ENCODE measurements at regions not wholly inside any gene's neighbourhood (a gene's known extent, or its start where the extent isn't known, plus 50 kb on each side); places are given as distances from the start of the nearest gene placed in this dataset.
A peak's percentile ranks its signal among the peaks of the same experiment; 100 is the strongest.
"Not testable (repeated sequence)": the region's sequence is repeated elsewhere in the genome, so short reads cannot be mapped to it uniquely, and the experiment has no call there.

DNA sequence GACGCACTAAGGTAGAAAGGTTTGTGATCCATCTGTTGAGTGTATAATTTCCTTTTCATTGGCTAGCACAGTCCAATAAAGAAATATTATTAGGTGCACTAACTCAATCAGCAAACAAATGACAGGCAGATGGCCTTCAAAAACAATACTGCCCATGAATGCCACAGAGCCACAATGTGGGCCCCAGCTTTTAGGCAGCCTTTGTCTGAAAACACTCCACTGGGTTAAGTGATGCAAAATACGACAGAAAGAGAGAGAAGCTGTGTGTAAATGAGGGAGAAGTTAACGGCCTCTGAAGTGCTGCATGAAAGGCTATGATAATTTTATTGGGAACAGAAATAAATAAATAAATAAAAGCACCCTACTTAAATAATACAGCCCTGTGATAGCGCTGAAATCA lies 274.6 kb downstream of the NKX6-1 start:
- DNase-seq (ENCODE audit: low spot score): no peak

DNA sequence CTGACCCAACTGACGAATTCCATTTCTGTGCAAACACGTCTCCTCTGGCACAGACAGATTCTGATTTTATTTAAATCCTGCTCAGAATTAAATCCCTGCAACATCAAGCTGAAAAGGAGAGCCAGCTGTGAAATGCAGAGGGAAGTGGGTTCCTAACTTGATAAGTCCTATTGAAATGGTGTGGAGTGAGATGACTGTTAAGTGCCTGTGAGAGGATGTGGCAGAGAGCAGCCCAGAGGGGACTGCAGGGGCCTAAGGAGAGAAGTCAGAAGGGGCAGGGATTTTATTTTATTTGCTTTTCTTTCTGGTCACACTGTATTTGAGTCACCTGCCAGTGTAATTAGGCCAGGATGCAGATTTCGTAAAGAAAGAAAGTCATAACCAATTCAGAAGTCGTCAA lies 277.4 kb downstream of the NKX6-1 start:
- no peak for DNase-seq (ENCODE audit: low spot score)

DNA sequence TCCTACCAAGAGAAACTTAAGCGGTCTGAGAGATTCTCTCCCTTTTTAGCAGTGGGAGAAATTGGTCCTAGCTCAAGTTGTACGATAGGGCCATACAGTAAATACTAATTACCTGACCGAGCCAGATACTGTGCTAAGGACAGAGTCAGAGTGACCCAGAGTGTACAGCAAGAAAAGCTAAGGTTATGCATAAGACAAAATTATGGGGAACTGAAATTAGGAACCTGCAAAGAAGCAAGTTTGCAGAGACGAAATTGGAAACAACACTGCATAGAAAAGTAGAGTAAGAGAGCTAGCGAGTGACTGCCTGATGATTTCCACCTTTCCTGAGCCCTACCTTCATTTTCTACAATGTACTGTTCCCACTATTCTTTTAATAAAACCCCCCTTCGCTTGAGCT lies 278.1 kb downstream of the NKX6-1 start:
- DNase-seq (ENCODE audit: low spot score): no peak

DNA sequence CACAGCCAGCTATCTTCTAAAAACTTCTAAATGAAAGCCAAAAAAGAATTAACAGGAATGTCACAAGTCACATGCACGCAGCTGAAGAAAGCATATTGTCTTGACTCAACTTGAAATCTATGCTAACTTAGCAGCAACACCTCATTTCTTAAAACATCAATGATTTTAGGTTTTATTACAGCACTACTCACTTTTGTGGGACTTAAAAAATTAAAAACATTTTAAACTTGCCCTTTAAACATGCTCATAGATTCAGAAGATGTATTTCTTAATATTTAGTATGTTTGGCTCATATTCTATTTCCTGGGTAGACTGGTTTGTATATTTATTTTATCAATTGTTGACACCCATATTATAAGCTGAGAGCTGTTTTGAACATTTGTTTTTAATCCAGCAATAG lies 279.4 kb downstream of the NKX6-1 start:
- DNase-seq (ENCODE audit: low spot score): no peak

DNA sequence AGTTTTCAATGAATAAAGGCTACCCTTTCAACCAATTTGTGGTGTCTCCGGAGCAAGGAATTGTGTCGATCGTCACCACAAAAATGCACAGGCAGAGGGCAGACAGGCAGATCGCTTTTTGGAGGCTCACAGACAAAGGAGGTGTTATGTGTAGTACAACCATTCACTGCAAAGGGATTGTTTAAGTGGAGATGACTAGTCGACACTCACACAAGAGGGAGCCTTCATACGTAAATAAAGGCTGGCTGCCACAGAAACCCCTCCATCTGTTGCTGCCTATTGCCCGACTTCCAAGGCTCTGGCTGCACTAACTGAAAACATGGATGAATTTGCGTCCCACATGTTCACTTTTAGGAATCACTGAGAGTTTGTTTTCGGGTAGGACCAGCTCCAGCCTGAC lies 281.1 kb downstream of the NKX6-1 start:
- no peak for DNase-seq (ENCODE audit: low spot score)

DNA sequence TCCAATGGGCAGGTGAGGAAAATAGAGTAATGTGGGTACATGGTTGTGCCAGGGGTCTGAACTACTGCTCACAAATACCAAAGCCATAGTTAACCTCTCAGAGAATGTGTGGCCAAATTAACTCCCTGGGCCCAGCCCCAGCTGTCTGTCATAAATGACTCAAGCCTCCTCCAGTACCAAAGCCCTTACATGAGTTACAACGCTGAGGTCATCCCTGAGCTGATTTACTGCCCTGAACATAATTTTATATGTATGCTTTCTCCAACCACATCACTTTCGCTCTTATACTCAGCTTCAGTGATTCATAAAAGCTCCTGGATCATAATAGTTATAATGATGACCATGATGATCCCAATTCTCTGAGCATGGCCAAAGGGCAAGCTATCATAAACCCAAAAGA lies 283.9 kb downstream of the NKX6-1 start:
- no peak for DNase-seq (ENCODE audit: low spot score)

DNA sequence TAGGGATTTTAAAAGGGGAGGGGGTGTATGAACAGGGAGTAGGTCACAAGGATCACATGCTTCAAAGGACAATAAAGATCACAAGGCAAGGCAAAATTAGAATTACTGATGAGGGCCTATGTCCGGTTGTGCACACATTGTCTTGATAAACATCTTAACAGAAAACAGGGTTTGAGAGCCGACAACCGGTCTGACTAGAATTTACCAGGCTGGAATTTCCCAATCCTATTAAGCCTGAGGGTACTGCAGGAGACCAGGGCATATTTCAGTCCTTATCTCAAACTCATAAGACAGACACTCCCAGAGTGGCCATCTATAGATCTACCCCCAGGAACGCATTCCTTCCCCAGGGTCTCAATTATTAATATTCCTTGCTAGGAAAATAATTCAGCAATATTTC lies 292.9 kb downstream of the NKX6-1 start:
- not testable (repeated sequence) for DNase-seq (ENCODE audit: low spot score)

DNA sequence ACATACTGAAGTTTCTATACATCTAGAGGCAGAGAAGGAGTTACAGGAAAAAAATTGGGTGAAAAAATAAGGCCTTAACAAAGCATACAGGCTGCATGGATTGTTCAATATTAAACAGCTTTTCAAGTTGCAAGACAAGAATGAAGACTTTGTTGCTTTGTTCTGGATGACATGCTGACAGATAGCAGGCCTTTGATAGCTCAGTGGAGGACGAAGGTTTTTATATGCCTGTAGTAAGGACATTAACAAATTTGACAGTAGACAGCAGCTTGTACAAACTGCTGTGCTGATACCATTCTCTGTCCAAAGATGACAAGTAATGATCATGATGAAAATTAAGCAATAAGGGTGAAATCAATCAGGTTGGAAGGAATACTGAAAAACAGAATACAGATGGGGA lies 309.9 kb downstream of the NKX6-1 start:
- no peak for DNase-seq (ENCODE audit: low spot score)

DNA sequence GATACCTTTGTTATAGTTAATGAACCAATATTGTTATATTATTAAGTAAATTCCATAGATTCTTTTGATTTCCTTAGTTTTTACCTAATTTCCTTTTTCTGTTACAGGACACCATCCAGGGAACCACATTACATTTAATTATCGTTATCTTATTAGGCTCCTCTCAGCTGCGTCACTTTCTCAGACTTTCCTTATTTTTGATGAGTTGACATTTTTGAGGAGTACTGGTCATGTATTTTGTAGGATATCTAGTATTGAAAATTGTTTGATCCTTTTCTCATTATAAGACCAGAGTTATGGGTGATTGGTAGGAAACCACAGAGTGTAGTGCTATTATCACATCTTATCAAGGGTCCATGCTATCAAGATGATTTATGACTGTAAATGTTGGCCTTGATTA lies 319.7 kb downstream of the NKX6-1 start:
- no peak for DNase-seq (ENCODE audit: low spot score)

DNA sequence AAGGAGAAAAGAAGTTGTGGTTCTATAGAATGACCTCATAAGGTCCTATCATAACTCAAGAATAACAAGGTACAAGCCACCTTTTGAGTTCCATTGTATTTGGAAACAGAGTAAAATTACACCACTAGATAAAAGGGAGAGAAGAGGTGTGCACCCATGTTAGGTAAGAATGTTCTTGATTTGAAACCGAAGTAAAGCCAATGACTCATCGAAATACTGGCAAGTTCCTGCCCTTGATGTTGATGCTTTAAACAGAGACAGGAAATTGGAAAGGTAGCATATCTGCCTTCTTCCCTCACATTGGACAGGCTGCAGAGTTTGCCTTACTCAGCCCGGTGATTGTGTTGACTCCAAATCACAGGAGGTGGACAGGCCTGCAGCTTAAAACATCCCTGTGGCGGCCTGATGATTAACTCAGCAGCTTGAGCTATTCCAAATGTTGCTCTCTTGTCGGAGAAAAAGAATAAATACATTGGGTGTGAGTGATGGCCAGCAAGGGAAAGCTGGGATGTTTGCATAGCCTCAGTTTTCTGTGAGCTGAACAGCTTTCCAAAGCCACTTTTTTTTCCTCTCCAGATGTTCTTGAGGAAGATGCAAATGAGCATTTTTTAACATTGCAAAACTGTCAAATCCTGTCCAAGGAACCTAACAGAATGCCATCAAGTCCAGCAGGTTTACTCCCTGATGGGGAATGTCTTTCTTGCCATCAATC lies 321.1 kb downstream of the NKX6-1 start:
- no peak for DNase-seq (ENCODE audit: low spot score)

DNA sequence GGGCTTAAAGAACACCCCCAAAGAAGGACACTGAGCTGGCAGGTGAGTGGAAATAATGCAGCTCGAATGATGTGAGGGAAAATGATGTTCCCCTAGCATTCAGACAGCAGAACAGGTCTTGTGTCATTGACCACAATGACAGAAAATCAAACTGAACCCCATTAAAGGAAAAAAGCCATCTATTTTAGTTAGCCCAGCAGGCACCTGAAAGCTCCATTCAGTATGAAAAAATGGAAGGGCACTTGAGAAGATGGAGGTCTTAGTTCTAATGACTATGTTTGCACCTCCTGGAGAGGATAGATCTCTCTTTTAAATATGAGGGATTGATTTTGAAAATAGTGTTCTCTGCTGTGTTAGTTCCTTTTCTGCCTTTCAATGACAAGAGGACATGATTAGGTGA lies 323.1 kb downstream of the NKX6-1 start:
- DNase-seq (ENCODE audit: low spot score): no peak

DNA sequence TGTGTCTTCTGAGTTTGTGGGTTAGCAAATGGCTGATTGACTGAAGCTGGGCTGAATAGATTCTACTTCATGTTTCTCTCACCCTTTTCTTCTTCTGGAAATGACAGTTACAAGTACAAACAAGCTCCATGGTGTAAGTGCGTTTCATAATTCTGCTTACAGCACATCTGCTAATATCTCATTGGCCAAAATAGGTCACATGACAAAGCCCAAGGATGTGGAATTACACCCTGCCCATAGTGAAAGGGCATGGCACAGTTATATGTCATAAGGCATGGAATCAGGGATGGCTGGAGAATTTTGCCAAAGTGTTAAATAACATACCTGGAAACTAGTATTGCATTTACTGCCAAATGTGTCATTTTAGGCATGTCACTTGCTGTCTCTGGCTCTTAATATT lies 327.2 kb downstream of the NKX6-1 start:
- no peak for DNase-seq (ENCODE audit: low spot score)

DNA sequence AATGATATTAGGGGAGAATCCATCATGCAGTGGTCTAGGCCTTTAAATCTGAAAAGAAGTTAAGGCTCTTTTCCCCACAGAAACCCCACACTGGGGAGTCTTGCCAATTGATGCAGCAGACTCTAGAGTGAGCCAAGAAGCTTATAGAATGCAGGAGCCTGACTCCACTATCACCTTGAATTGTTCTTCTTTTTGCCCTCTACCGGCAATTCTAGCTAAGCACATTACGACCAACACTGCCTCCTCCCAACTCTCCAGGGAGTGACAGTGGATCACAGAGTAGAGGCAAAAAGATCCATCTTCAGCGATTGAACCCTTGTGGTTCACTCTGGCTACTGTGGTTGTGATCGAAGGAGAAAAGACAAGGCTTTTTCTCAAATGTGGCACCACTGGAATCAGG lies 331.5 kb downstream of the NKX6-1 start:
- no peak for DNase-seq (ENCODE audit: low spot score)

DNA sequence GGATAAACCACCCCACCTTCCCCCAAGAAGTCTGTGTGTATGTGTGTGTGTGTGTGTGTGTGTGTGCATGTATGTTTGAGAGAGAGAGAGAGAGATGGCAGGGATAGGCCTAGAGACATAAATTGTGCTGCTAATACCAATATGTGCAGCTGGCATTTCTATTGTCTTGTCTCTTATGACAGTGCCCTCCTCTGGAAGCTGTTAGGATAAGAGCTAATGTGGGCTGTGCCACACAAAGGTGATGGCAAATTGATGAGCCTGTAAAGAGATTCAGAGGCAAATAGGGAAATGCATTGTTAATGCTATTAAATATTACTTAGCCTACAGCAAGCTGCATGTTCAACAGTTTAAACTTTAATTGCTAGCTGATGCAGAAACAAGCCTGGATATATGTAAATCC lies 332.0 kb downstream of the NKX6-1 start:
- no peak for DNase-seq (ENCODE audit: low spot score)

DNA sequence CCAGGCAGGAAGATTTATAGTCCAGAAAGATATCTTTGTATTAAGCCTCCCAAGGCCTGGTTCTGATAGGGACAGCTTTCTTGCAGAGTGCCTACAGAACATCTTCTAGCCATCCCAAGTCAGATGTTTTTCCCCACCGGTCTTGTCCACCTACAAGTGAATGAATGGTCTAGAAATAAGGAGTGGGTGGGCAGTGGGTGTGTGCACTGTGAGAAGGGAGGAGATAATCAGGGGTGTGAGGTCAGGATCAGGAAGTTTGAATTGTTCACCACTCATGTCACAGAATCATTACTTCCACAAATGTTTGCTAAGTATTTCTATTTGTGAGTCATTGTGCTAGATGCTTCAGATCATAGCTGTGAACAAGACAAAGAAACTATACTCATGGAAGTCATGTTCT lies 332.6 kb downstream of the NKX6-1 start:
- DNase-seq (ENCODE audit: low spot score): no peak

DNA sequence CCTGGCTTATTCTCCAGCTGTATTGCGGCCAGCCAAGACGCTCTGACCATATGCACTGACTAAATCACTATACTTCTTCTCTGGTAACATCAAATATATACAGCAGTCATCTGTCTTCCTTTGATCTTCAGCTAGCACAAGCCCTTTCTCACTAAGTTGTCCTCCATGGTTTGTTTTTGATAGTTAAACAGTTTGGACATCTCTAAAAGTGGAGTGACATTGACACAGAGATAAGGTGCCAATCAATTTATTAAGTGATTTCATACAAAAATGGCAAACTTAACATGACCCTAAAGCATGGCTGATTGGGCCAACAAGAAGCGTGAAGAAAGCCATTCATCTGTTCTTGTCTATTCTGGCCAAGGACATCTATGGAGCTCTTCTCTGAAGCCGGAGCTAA lies 334.9 kb downstream of the NKX6-1 start:
- no peak for DNase-seq (ENCODE audit: low spot score)

DNA sequence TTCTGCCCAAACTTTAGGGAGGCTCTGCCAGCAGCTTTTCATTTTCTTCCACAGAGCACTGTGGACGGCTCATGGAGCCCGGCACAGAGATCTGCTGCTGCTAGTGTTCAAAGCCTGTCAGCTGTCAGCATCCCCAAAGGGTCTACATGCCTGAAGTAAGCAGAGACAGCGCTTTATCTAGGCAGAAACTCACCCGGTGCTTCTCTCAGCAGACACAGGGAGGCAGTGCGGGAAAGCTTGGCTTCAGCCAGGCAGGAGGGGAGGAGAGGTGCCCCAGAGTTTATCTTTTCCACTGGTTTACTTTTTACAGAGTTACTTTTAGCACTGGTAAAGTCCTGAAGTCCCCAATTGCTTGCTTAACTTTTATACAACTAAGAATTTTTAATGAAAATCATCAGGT lies 339.3 kb downstream of the NKX6-1 start:
- DNase-seq (ENCODE audit: low spot score): peak; percentile 12

DNA sequence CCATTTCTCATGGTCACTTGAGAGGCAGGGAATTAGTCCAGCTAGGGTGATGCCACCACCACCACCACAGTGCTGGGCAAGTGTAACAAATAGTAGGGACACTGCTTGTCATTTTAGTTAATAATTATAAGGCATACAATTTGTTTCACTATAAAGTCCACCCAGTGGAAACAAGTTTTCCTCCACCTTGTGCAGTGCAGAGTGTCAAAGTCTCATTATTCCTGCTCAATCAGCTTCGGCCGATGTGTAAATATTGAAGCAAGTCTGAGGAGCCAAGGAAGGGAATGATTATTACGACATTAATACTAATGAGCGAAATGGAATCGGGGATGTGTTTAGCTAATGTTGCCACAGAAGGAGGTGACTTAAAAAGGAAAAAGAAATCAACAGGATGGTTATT lies 340.4 kb downstream of the NKX6-1 start:
- peak; percentile 51 for DNase-seq (ENCODE audit: low spot score)

DNA sequence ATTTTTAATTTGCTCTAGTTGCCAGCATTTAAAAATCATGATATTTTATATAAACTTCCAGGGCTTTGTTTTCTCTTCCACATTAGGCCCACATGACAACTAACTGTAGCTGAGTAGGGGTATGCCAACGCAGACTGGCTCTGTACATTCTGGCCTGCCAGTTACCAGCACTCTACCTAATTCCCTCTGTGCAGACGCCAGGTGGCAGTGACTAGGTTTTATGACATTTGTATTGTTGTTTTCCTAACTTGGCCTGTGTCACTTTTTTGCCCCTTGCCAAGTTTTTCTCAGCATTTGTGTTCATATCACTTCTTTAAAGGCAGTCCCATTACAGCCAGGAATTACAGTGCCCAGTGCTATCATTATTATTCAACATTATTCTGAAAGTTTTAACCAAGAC lies 347.5 kb downstream of the NKX6-1 start:
- no peak for DNase-seq (ENCODE audit: low spot score)

DNA sequence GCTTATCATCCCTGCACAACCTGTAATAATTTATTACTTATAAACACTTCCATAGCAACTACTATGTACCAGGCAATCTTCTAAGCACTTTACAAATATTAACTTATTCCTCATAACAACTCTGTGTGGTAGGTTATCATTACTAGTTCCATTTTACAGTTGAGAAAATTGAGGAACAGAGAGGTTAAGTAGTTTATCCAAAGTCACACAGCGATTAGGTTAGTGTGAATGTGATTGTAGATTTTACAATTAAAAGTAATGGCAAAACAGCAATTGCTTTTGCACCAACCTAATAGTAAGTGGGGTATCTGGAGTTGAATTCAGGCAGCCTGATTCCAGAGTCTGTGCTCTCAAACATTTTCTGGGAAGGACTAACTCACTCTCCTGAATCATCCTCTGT lies 348.9 kb downstream of the NKX6-1 start:
- DNase-seq (ENCODE audit: low spot score): no peak

DNA sequence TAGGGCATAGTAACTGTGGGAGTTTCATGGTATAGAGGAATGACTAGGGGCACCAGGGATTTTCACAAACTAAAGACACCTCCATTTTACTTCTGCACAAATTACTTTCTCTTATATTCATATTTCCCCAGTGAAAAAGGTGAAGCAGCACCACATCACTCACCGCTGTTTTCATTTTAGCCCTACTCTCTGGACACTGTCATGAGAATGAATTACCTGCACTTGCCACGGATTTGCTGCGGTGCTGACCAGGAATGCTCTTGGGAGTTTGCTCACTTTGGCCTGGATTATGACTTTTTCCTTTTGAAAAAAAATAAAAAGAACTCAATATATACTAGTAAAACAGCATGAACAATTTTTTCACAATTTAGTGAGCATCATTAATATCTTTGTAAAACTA lies 351.3 kb downstream of the NKX6-1 start:
- DNase-seq (ENCODE audit: low spot score): no peak

DNA sequence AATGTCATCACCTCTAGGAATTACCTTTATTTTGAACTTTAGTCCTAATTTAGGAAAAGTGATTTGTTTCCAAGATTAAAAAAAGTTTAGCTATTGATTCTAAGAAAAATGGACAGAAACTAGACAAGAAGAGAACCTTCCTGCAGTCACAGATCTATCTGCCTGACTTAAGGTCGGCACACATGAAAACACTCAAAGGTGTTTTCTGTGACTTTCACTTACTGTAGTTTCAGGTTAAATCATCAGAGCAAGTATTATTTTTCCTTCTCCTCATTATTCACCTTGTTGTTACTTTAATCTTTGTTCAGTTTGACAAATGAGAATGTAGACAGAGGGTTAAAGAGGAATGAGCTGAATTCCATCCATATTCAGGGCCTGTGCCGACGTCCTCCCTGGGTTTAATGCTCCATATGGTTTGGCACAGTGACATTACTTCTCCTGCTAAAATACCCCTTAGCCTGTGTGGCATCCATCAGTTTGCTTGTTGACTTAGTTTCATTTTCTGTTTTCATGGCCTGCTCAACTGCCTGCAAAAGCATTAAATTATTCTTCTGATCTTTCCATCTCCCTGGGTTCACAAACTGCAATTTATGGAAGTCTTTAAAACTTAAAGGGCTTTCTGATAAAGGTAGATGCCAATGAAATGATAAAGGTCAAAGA lies 352.7 kb downstream of the NKX6-1 start:
- DNase-seq (ENCODE audit: low spot score): no peak

DNA sequence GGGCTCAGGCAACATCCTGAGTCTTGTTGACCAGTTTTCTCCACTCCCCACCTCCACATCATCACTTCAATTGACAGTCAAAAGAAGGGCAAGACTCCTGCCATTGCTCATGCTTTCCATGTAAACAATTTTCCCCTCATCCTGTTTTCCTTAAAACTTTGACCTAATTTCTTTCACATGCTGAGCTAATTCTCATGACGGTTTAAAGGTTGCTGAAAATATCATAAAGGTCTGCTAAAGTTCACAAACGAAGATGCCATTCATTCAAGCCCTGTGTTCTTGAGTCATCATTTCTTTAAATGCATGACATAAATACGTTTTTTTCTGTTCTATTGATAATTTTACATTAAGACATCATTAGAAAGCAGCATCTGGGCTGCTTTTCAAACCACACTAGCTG lies 353.9 kb downstream of the NKX6-1 start:
- no peak for DNase-seq (ENCODE audit: low spot score)

DNA sequence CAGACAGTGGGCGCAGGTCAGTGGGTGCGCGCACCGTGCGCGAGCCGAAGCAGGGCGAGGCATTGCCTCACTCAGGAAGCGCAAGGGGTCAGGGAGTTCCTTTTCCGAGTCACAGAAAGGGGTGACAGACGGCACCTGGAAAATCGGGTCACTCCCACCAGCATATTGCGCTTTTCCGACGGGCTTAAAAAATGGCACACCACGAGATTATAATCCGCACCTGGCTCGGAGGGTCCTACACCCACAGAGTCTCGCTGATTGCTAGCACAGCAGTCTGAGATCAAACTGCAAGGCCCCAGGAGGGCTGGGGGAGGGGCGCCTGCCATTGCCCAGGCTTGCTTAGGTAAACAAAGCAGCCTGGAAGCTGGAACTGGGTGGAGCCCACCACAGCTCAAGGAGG lies 372.2 kb downstream of the NKX6-1 start:
- peak; percentile 14 for DNase-seq (ENCODE audit: low spot score)
